Omental fat pad (tissue), 3 donors: ENCODE measurements at regions not wholly inside any gene's neighbourhood (a gene's known extent, or its start where the extent isn't known, plus 50 kb on each side); places are given as distances from the start of the nearest gene placed in this dataset.

ENCODE experiments used
- ATAC-seq: fragments of 150-250 bp; one replicate; pipeline ENCODE4 v1.9.1; 2016; ENCODE audit warnings: mild to moderate bottlenecking, moderate library complexity; ENCODE audit not compliant: low FRiP score
- DNase-seq: peaks from one replicate; pipeline ENCODE4 v3.0.0-alpha.2; 2019; ENCODE audit warnings: low spot score
- TF ChIP-seq, protein P1 (sequence below), 3 donors: fragments of 450-650 bp; IDR thresholded peaks; one replicate each; pipeline ENCODE4 v1.5.1; 2016 to 2017; ENCODE audit warnings: antibody characterized with exemption in 3 of 3, mild to moderate bottlenecking in 3 of 3, moderate library complexity in 2 of 3

DNA sequence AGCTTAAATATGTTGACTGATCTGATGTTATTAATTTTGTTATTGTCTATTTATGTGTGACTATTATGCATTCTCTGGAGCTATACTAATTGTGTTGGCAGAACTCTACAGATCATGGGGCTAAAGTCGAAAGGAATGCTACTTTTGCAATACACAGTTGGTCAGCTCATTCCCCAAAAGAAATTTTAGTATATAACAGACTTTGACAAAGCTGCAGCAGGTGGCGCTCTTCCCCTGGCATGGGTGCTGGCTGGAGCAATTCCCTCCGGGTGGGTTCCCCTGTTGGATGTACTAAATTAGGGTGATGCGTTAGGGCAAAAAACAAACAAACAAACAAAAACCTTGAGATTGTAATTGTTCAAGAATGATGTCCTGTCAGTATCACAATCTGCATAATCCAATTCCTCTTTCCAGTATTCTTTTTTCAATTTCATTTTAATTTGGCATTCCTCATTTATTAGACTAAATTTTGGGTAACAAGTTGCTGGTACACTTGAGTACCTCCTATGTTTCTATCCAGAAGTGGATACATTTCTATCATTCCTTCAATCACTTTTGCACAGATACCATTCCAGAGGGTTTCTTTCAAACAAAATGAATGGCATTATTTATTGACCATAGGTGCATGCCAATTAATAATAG, 322.8 kb upstream of the EDNRB start:
- TF ChIP-seq, protein P1, sequence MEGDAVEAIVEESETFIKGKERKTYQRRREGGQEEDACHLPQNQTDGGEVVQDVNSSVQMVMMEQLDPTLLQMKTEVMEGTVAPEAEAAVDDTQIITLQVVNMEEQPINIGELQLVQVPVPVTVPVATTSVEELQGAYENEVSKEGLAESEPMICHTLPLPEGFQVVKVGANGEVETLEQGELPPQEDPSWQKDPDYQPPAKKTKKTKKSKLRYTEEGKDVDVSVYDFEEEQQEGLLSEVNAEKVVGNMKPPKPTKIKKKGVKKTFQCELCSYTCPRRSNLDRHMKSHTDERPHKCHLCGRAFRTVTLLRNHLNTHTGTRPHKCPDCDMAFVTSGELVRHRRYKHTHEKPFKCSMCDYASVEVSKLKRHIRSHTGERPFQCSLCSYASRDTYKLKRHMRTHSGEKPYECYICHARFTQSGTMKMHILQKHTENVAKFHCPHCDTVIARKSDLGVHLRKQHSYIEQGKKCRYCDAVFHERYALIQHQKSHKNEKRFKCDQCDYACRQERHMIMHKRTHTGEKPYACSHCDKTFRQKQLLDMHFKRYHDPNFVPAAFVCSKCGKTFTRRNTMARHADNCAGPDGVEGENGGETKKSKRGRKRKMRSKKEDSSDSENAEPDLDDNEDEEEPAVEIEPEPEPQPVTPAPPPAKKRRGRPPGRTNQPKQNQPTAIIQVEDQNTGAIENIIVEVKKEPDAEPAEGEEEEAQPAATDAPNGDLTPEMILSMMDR (IDR thresholded peaks at IDR 0.05): no peak
- DNase-seq (no peak), ATAC-seq (no peak)

DNA sequence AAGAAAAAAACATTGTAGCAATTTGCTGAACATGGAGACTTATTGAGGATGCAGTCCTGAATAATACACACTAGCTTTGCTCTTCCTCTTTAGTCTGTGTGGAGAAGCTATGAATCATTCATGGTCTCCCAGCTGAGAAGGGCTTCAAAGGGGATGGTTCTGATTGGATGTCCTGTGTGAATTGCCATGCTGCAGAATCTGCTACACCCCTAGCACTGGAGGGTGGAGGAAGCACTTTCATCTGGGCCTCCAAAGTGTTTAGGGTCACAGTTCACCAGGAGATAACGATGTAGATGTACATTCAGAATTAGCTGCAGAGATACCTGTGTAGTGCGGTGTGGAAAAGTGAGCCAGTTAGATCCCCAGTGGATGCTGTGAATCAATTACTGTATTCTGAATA, 321.1 kb upstream of the EDNRB start:
- ATAC-seq (no peak), DNase-seq (no peak)
- TF ChIP-seq, protein P1 (IDR thresholded peaks at IDR 0.05): no peak

DNA sequence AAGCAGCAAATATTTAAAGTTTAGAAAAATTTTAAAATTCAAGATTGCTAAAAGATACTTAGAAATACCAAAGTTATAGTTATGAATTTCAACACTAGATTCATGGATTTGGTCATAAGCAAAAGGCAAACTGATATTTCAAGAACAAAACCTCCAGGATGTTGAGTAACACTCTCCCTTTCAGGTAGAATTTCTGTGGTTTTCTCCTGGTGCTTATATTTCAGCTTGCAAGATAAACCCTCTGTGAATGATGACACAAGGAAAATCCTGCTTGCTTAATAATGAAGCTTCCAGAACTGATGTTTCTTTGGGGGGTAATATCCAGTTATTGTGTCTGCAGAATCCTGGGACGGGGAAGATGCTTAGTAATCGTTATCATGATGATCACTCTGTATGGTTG, 320.3 kb upstream of the EDNRB start:
- no peak for ATAC-seq
- DNase-seq: no peak
- TF ChIP-seq, protein P1 (IDR thresholded peaks at IDR 0.05): no peak

DNA sequence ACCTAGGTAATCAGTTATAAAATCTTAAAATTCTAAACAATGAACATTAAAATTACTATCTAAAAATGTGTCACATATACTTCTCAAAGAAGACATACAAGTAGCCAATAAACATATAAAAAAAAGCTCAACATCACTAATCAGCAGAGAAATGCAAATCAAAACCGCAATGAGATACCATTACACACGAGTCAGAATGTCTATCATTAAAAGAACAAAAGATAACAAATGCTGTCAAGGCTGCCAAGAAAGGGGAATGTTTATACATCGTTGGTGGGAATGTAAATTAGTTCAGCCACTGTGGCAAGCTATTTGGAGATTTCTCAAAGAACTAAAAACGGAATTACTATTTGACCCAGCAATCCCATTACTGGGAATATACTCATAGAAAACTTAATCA, 310.3 kb upstream of the EDNRB start:
- TF ChIP-seq, protein P1 (IDR thresholded peaks at IDR 0.05): no peak
- ATAC-seq: no peak
- DNase-seq: no peak

DNA sequence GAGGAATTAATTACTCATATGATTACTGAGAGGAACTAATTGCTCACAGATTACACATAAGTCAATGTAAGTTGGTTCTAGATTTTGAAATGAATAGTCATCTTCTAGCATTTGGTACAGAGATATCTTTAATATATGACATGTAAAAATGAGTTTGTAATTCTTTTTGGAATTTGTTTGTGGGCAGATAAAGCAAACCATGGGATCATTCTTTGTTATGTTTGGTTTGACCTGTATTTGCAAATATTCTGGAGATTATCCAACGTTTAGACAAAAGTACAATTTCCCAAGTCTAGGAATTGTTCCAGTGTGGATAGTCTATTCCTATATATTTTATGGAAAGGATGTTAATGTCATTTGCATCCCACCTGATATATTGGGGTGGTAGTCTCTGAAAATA, 309.6 kb upstream of the EDNRB start:
- TF ChIP-seq, protein P1 (IDR thresholded peaks at IDR 0.05): no peak
- DNase-seq (no peak), ATAC-seq (no peak)

DNA sequence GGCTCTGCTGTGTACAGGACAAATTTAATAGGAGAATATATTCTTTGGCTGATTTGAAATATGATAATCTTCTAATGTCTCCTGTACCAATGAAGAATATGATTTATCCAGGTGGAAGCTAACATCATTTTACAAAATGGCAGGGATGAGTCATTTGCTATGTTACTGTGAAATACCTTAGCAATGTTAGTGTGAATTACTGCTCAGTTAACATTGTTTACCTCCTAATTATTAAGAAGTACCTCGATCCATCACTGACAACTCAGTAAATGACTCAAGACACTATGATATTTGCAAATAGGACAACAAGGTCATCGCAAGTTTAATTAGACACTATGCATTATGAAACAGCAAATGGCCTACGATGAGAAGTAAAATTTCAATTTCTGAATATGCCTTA, 309.1 kb upstream of the EDNRB start:
- DNase-seq: no peak
- ATAC-seq: no peak
- TF ChIP-seq, protein P1 (IDR thresholded peaks at IDR 0.05): no peak

DNA sequence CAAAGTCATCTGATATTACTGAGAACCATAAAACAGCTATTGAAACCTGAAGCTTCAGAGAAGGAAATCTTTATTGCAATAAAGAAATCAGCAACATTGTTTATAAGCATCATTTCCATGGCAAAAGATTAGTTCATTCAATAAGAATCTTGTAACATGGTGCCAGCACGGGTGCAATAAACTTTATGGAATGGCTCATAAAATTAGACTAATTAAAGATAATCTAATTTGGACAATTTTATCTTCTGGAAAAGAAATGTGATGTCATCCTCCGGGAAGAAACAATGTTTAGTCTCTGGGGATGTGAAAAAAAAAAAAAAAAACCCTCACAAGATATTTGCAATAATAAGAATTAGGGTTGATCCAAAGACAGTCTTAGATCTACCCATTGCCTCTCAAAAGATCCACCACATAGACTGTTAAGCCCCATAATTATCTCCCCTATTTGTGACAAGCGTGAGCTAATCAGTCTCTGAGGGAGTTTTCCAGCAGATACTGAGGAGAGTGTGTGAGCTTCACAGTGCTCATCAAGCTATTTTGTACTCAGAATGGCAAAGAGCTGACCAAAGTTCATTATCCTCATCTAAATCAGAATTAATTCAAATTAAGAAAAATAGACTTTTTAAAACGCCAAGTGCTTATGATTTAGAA, 297.0 kb upstream of the EDNRB start:
- TF ChIP-seq, protein P1 (IDR thresholded peaks at IDR 0.05): no peak
- DNase-seq: no peak
- no peak for ATAC-seq
